Duodenal mucosa (tissue), 2 donors: ENCODE measurements at regions not wholly inside any gene's neighbourhood (a gene's known extent, or its start where the extent isn't known, plus 50 kb on each side); places are given as distances from the start of the nearest gene placed in this dataset.

Experiments used
- H3K27ac ChIP-seq: one replicate; pipeline ENCODE4 v1.7.0; 2013; ENCODE audit warnings: low read depth, low read length
- H3K27me3 ChIP-seq, 2 donors: one replicate each; pipeline ENCODE4 v1.7.0; 2013; ENCODE audit warnings: low read length in 2 of 2, control low read depth in 1 of 2; ENCODE audit not compliant: insufficient read depth in 2 of 2, control insufficient read depth in 1 of 2
- H3K36me3 ChIP-seq, 2 donors: one replicate each; pipeline ENCODE4 v1.7.0; 2013; ENCODE audit warnings: low read length in 2 of 2, control low read depth in 1 of 2; ENCODE audit not compliant: insufficient read depth in 2 of 2, control insufficient read depth in 1 of 2
- H3K4me1 ChIP-seq, 2 donors: one replicate each; pipeline ENCODE4 v1.7.0; 2013; ENCODE audit warnings: low read length in 2 of 2, control low read depth in 1 of 2; ENCODE audit not compliant: insufficient read depth in 2 of 2, control insufficient read depth in 1 of 2
- H3K4me3 ChIP-seq, 2 donors: one replicate each; pipeline ENCODE4 v1.7.0; 2013; ENCODE audit warnings: low read length in 2 of 2, low read depth in 1 of 2
- H3K9ac ChIP-seq, 2 donors: one replicate each; pipeline ENCODE4 v1.7.0; 2013; ENCODE audit warnings: low read length in 2 of 2, low read depth in 1 of 2
- H3K9me3 ChIP-seq, 2 donors: one replicate each; pipeline ENCODE4 v1.7.0; 2013; ENCODE audit warnings: low read length in 2 of 2, control low read depth in 1 of 2; ENCODE audit not compliant: control insufficient read depth in 1 of 2

DNA sequence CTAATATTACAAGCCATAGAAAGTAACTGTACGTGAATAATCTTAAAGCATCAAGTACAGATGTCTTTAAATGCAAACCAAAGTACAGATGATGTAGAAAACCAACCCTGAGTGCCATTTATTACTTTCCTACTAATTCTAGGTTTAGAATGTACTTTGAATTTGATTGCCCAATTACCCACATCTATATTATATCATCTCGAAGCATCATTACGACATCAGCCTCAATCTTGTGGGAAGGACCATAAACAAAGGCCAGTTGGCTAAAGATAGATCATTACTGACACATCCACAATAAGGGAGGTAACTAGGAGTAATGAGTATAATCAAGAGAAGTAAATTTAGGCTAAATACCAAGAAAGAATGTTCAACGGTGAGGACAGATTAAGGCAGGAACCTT lies 478.9 kb downstream of the BCAT1 start:
- H3K27me3 ChIP-seq, result no peaks in the 10 kb centered on the region
- H3K4me1 ChIP-seq, result no peaks in the 10 kb centered on the region
- H3K9ac ChIP-seq, result no peak overlapping the region
- no peaks in the 10 kb centered on the region for H3K36me3 ChIP-seq
- H3K27ac ChIP-seq, result no peak overlapping the region
- H3K4me3 ChIP-seq, result no peak overlapping the region
- H3K9me3 ChIP-seq, result no peaks in the 10 kb centered on the region

DNA sequence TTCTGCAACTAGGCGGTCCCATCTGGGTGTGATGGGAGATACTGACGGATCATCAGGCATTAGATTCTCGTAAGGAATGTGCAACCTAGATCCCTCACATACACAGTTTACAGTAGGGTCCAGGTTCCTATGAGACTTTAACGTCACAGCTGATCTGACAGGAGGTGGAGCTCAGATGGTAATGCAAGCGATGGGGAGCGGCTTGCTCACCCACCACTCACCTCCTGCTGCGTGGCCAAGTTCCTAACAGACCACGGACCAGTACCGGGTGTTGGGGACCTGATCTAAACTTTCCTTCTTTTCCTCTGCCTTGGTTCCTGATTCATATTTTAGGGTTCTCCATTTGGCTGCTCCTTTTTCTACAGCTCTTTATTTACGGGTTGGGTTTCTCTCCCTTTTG lies 479.8 kb downstream of the BCAT1 start:
- H3K27me3 ChIP-seq, result no peaks in the 10 kb centered on the region
- no peak overlapping the region for H3K9ac ChIP-seq
- no peaks in the 10 kb centered on the region for H3K9me3 ChIP-seq
- no peaks in the 10 kb centered on the region for H3K36me3 ChIP-seq
- no peaks in the 10 kb centered on the region for H3K4me1 ChIP-seq
- H3K27ac ChIP-seq, result no peak overlapping the region
- H3K4me3 ChIP-seq, result no peak overlapping the region

DNA sequence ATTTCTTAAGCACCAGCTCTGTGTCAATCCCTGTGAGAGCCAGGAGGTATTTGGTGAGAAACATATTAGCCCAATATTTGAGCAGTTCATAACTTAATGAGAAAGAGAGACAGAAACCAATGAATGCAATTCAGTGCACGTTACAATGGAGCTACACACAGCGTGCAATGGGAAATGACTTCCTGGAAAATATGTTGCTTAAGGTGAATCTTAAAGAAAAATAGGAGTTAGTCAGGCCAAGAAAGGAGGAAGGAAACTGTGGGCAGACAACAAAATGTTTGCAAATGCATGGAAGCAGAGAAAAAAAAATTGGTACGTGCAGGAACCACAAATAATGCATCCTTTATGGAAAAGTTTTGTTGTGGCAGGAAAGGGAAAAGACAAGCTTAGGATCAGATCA lies 481.7 kb downstream of the BCAT1 start:
- Histone ChIP-seq H3K9ac (no peak overlapping the region), H3K36me3 (no peaks in the 10 kb centered on the region), H3K4me3 (no peak overlapping the region), H3K9me3 (no peaks in the 10 kb centered on the region), H3K27ac (no peak overlapping the region), H3K4me1 (no peaks in the 10 kb centered on the region), H3K27me3 (no peaks in the 10 kb centered on the region)

DNA sequence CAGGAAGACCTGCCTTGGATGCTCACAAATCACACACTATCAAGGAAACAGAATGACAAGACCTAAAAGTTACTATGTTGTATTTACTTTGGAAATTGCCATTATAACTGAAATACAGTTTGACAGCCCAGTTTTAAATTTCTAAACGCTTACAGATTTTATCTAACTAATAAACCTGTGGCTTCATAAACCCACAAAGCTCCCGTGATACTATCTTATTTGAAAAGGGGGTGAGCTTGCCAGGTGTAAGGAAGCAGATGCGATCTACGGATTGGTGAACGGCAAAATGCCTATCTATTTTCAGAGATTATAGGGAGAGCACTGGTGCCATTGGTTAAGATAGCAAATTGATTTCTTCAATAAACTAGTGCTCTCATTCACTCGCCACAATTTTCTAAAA lies 485.5 kb downstream of the BCAT1 start:
- Histone ChIP-seq H3K36me3 (no peaks in the 10 kb centered on the region), H3K27me3 (no peaks in the 10 kb centered on the region), H3K4me1 (no peaks in the 10 kb centered on the region), H3K9me3 (no peaks in the 10 kb centered on the region), H3K27ac (no peak overlapping the region), H3K4me3 (no peak overlapping the region), H3K9ac (no peak overlapping the region)

DNA sequence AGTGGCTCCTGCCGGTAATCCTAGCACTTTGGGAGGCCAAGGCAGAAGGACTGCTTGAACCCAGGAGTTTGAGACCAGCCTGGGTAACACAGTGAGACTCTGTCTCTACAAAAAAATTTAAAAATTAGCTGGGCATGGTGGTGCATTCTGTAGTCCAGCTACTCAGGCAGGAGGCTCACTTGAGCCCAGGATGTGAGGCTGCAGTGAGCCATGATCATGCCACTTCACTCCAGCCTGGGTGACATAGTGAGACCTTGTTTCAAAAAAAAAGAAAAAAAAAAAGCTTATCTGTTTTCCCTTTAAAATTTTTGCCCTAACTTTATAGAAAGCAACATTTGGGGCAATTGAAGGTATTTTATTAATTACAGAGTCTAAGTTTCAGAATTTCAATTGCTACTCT lies 486.0 kb downstream of the BCAT1 start:
- Histone ChIP-seq H3K27me3 (no peaks in the 10 kb centered on the region), H3K27ac (no peak overlapping the region)

DNA sequence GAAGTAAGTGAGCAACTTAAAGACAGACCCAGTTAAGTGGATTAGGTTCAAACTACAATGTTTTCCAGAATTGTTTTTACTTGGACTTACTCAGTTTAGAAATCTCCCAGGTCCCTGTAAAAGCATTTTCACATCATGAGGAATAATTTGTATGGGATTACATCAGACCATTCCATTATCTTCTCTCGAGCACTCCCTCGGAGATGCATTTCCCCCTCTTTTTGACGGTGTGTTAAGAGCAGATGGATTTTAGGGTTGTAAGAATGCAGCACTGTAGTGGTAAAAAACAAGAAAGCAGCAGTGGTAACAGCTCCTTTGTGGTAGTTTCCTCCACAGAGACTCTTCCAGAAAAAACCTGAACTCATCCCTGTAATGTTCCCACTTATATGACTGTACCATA lies 488.4 kb downstream of the BCAT1 start:
- no peaks in the 10 kb centered on the region for H3K9me3 ChIP-seq
- H3K4me1 ChIP-seq, result no peaks in the 10 kb centered on the region
- H3K36me3 ChIP-seq, result no peaks in the 10 kb centered on the region
- no peak overlapping the region for H3K9ac ChIP-seq
- H3K27me3 ChIP-seq, result no peaks in the 10 kb centered on the region
- no peak overlapping the region for H3K27ac ChIP-seq
- no peak overlapping the region for H3K4me3 ChIP-seq

More for the DNA sequence above, 486.0 kb downstream of the BCAT1 start:
- no peak overlapping the region for H3K9ac ChIP-seq
- no peaks in the 10 kb centered on the region for H3K36me3 ChIP-seq
- no peaks in the 10 kb centered on the region for H3K4me1 ChIP-seq
- no peak overlapping the region for H3K4me3 ChIP-seq
- H3K9me3 ChIP-seq, result no peaks in the 10 kb centered on the region

- Histone ChIP-seq H3K27ac (no peak overlapping the region), H3K27me3 (no peaks in the 10 kb centered on the region), H3K9ac (no peak overlapping the region), H3K4me1 (no peaks in the 10 kb centered on the region), H3K4me3 (no peak overlapping the region), H3K36me3 (no peaks in the 10 kb centered on the region), H3K9me3 (no peaks in the 10 kb centered on the region)
Measured at GRCh38 chr12:24460099-24460498, 488.8 kb downstream of the BCAT1 start.

DNA sequence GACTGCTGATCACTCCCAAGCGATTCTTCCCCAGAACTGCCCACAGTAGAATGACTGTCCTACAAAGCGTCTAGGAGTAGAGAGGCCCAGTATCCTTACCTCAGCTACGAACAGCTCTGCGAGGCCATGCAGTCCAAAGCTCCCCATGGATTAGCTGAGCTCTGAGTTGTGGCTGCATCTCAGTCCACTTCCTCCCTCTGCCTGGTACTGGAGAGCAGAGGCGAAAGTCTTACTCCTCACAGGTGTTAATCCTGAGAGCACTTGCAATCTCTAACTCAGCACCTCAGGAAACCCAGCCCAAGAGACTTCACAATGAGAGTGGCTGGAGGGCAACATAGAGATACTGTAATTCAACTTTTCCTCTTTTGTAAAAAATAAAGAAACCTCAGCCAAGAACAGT lies 493.1 kb downstream of the BCAT1 start:
- H3K9ac ChIP-seq, result no peak overlapping the region
- H3K27ac ChIP-seq, result no peak overlapping the region
- no peaks in the 10 kb centered on the region for H3K27me3 ChIP-seq
- no peaks in the 10 kb centered on the region for H3K4me1 ChIP-seq
- no peaks in the 10 kb centered on the region for H3K9me3 ChIP-seq
- no peaks in the 10 kb centered on the region for H3K36me3 ChIP-seq
- no peak overlapping the region for H3K4me3 ChIP-seq

DNA sequence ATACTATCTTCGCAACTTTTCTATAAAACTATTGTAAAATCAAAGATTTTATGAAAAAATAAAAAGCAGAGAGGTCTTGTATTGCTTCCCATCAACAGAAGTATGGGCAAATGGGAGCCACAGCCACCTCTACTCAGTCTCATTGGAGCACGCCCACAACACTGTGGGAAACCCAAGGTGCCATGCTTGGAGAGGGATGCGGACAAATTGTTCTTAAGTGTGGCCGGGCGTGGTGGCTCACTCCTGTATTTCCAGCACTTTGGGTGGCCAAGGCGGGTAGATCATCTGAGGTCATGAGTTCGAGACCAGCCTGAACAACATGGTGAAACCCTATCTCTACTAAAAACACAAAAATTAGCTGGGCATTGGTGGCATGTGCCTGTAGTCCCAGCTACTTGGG lies 498.2 kb upstream of the SOX5 start:
- H3K4me1 ChIP-seq, result no peaks in the 10 kb centered on the region
- no peaks in the 10 kb centered on the region for H3K27me3 ChIP-seq
- no peaks in the 10 kb centered on the region for H3K9me3 ChIP-seq
- no peak overlapping the region for H3K27ac ChIP-seq
- H3K4me3 ChIP-seq, result no peak overlapping the region
- H3K36me3 ChIP-seq, result no peaks in the 10 kb centered on the region
- H3K9ac ChIP-seq, result no peak overlapping the region

DNA sequence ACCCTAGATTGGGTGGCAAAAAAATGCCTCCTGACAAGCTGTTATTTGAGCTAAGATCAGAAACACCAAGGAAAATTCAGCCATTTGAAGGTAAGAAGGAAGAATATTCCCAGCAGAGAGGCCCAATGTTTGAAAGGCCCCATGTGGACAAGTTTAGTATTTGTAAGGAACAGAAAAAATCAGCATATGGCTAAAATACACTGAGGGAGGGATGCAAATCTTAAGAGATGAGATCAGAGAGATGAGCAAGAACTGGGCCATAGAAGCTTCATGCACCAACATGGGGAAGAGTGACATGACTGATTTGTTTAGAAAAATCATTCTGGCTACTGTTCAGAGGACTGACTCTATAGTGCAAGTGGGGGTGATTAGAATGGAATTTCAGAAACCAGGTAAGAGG lies 496.8 kb upstream of the SOX5 start:
- no peak overlapping the region for H3K9ac ChIP-seq
- H3K36me3 ChIP-seq, result no peaks in the 10 kb centered on the region
- no peaks in the 10 kb centered on the region for H3K9me3 ChIP-seq
- no peaks in the 10 kb centered on the region for H3K4me1 ChIP-seq
- no peak overlapping the region for H3K27ac ChIP-seq
- no peaks in the 10 kb centered on the region for H3K27me3 ChIP-seq
- H3K4me3 ChIP-seq, result no peak overlapping the region

GRCh38 chr12:24444634-24445033 lies 495.2 kb upstream of the SOX5 start:
- Histone ChIP-seq H3K36me3 (no peaks in the 10 kb centered on the region), H3K9ac (no peak overlapping the region), H3K27ac (no peak overlapping the region), H3K9me3 (no peaks in the 10 kb centered on the region), H3K4me1 (no peaks in the 10 kb centered on the region), H3K27me3 (no peaks in the 10 kb centered on the region), H3K4me3 (no peak overlapping the region)
